SK-N-MC (cell line): ENCODE measurements at regions not wholly inside any gene's neighbourhood (a gene's known extent, or its start where the extent isn't known, plus 50 kb on each side); places are given as distances from the start of the nearest gene placed in this dataset.
"Not testable (repeated sequence)": the region's sequence is repeated elsewhere in the genome, so short reads cannot be mapped to it uniquely, and the experiment has no call there.

Source experiments
- DNase-seq: peaks from one replicate; pipeline ENCODE4 v3.0.0-alpha.2; 2011; ENCODE audit warnings: low read depth, low spot score
- H3K27ac ChIP-seq: fragments of 200-600 bp; sonication (generic); 2 replicates; pipeline ENCODE4 v1.5.1; 2016; ENCODE audit warnings: mixed run types
- H3K36me3 ChIP-seq: fragments of 200-600 bp; sonication (generic); 2 replicates; pipeline ENCODE4 v1.6.1; 2017; ENCODE audit warnings: antibody characterized with exemption, low read length, mixed read lengths; ENCODE audit not compliant: insufficient read depth
- H3K4me3 ChIP-seq: fragments of 200-600 bp; sonication (generic); 2 replicates; pipeline ENCODE4 v1.5.1; 2016
- H3K9ac ChIP-seq: fragments of 200-600 bp; sonication (generic); 2 replicates; pipeline ENCODE4 v1.8.0; 2017; ENCODE audit warnings: mixed run types, mixed read lengths; ENCODE audit not compliant: insufficient read length
- H3K9me3 ChIP-seq: fragments of 200-600 bp; sonication (generic); 2 replicates; pipeline ENCODE4 v1.6.1; 2017; ENCODE audit warnings: low read depth, mild to moderate bottlenecking, antibody characterized with exemption, low read length, moderate library complexity, mixed read lengths
- EZH2 ChIP-seq: fragments of 200-600 bp; sonication (generic); IDR thresholded peaks from one replicate; pipeline ENCODE4 v1.6.1; 2017; ENCODE audit warnings: antibody characterized with exemption
- FOXP2 ChIP-seq: optimal IDR thresholded peaks from 2 replicates; pipeline ENCODE3; 2011; ENCODE audit warnings: mild to moderate bottlenecking, moderate library complexity; ENCODE audit not compliant: insufficient read depth; ENCODE audit errors: extremely low read length, control extremely low read depth
- POLR2AphosphoS5 ChIP-seq: IDR thresholded peaks from 2 replicates; pipeline ENCODE4 v1.6.1; 2012; ENCODE audit warnings: mild to moderate bottlenecking, low read depth, low read length, borderline replicate concordance

DNA sequence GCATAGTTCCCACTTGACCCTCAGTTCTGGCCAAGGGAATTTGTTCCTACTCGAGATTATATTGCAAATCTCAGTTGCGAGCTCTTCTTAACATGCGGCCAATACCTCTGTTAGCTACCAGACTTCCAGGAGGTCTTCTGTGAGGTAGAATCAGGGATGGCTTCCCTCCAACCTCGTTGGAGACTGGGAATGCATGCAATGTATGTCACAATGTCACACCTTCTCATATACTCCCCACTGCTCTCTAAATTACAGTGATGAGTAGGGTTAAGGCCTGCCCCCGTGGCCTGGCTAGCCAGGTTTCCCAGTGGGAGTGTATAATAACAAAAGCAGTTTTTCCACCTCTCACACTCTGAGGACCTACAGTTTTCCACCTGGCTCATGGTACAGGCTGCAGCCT, 1962.5 kb downstream of the ARAP2 start:
- DNase-seq: no peak
- no peak for TF ChIP-seq FOXP2
- no peak for TF ChIP-seq POLR2AphosphoS5
- TF ChIP-seq EZH2: no peak
- no peak overlapping the region for H3K4me3 ChIP-seq
- H3K27ac ChIP-seq: no peak overlapping the region
- H3K36me3 ChIP-seq: no peaks in the 10 kb centered on the region
- no peaks in the 10 kb centered on the region for H3K9me3 ChIP-seq
- H3K9ac ChIP-seq: no peak overlapping the region

DNA sequence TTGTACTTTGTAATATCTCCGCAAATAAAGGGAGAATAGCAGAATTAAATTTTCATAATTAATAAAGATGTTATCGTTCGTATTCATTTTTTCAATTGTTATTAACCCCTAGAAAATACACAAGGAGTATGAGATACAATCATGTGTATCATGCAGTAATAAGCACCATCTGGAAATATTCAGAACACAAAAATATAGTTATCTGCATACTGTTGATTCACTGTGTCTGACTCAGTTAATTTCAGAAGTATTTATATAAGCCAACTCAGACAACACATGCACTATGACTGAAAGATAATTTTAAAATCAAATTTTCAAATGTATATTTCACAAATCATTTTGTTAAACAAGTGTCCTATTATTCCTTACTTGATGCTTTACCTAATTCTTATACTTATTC, 1954.8 kb downstream of the ARAP2 start:
- TF ChIP-seq POLR2AphosphoS5: no peak
- no peak for TF ChIP-seq FOXP2
- TF ChIP-seq EZH2: no peak
- H3K27ac ChIP-seq: no peak overlapping the region
- H3K4me3 ChIP-seq: no peak overlapping the region
- no peak overlapping the region for H3K9ac ChIP-seq
- H3K36me3 ChIP-seq: no peaks in the 10 kb centered on the region
- H3K9me3 ChIP-seq: no peaks in the 10 kb centered on the region
- no peak for DNase-seq

DNA sequence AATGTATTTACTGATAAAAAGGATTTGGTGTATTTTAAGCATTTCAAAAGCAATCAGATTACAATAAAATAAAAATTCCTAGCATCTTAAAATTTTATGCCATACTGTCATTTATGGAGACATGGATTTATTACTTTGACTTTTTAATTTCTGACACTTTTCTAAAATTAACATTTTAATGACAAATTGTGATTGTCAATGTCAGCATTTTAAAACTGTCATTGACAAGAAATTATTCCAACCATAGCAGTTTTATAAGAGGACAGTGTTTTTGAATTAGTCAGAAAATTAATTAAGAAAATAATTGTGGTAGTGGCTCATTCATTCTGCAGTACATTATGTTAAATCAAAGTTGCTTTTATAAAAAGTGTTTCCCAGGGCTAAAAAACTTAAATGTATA, 1954.4 kb downstream of the ARAP2 start:
- H3K9ac ChIP-seq: no peak overlapping the region
- H3K9me3 ChIP-seq: no peaks in the 10 kb centered on the region
- H3K4me3 ChIP-seq: no peak overlapping the region
- no peaks in the 10 kb centered on the region for H3K36me3 ChIP-seq
- no peak overlapping the region for H3K27ac ChIP-seq
- TF ChIP-seq FOXP2: no peak
- TF ChIP-seq EZH2: no peak
- no peak for TF ChIP-seq POLR2AphosphoS5
- DNase-seq: no peak

DNA sequence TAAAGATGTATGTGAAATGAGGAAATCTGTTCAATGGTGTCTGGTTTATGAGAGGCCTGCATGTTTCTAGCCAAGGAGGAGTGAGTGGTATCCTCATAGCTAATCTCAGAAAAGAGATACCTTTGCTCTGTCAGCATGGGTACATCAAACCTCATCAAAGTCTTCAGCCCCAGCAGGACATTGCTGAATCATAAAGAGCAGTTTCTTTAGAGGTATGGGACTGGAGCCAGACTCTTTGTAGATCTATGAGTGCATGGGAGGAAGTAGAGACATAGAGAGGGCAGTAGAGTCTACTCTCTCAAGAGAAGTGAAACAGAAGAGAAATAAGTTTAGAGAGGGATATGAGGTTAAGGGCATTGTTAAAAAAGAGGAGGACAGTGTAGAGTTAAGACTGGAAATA, 1950.9 kb downstream of the ARAP2 start:
- H3K4me3 ChIP-seq: no peak overlapping the region
- H3K9ac ChIP-seq: no peak overlapping the region

DNA sequence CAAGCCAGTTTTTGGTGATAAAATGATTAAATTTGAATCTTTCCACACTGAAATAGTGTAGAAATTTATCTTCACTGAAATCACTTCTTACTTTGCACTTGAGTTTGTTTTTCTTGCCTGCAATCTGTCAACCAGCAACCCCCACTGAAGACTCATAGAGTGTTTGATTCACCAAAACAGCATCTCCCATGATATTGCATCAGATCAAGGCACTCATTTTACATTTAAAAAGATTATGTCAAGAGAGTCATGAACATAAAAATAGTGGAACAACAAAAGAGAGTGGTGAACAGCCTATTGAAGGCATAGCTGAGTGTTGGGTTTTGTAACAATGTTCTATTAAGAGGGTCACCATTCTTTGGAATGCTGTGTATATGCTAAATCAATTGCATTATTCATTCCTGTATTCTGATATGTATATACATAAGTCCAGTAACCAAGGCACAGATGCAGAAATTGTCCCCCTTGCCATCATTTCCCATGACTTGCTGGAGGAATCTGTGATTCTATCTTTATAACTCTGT, 1934.9 kb downstream of the ARAP2 start:
- no peak for DNase-seq
- no peaks in the 10 kb centered on the region for H3K36me3 ChIP-seq

More for the DNA sequence above, 1950.9 kb downstream of the ARAP2 start:
- no peaks in the 10 kb centered on the region for H3K9me3 ChIP-seq
- TF ChIP-seq FOXP2 (no peak), POLR2AphosphoS5 (no peak), EZH2 (no peak)
- DNase-seq: no peak
- no peaks in the 10 kb centered on the region for H3K36me3 ChIP-seq
- no peak overlapping the region for H3K27ac ChIP-seq

DNA sequence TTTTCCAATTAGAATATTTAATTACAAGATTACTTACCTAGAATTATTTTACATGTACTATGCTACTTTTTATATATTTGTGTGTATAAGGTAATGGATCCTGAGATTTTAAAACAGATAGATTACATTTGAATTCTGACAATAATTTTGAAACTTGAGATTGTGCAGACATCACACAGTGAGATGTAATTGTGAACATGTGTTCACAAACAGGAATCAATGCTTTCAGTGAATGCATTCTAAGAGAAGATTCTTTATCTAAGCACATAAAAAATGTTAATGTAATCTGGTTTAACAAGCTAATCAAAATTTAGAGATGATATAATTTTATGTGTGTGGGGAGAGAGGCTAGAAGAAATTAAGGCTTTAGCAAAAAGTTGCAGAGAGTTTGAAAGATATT, 1925.5 kb downstream of the ARAP2 start:
- no peak overlapping the region for H3K27ac ChIP-seq
- no peak overlapping the region for H3K9ac ChIP-seq
- H3K9me3 ChIP-seq: no peaks in the 10 kb centered on the region
- TF ChIP-seq FOXP2: no peak
- no peak for TF ChIP-seq POLR2AphosphoS5
- TF ChIP-seq EZH2: no peak
- DNase-seq: no peak
- no peak overlapping the region for H3K4me3 ChIP-seq
- H3K36me3 ChIP-seq: no peaks in the 10 kb centered on the region

More for the DNA sequence above, 1934.9 kb downstream of the ARAP2 start:
- Histone ChIP-seq H3K9ac (no peak overlapping the region), H3K27ac (no peak overlapping the region), H3K9me3 (no peaks in the 10 kb centered on the region), H3K4me3 (no peak overlapping the region)
- TF ChIP-seq POLR2AphosphoS5 (no peak), EZH2 (no peak), FOXP2 (no peak)

DNA sequence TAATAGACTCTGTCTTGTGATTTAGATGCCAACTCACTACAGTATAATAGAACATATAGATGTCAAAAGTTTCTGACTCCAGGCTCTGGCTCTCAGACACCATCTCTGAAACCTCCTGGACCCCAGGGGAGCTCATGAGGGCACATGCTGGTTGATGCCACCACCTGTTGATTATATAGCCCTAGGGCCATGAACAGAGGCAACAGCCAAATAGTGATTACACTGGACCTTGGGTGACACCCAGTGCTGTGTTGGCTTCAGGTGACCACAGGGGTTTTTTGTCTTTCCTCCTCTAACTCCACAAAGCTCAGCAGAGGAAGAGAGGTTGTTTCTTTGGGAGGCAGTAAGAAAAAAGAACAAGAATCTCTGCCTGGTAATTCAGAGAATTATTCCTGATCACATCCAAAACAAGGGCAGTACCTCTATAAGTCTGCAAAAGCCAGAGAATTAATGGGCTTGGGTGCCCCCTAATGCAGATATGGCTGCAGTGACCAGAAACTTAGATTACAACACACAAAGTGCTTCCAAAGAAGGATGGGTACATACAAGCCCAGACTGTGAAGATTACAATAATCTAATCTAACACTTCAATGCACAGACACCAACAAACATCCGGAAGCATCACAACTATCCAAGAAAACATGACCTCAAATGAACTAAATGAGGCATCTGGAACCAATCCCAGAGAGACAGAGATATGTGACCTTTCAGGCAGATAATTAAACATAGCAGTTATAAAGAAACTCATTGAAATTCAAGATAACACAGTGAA, 1920.6 kb downstream of the ARAP2 start:
- TF ChIP-seq POLR2AphosphoS5: no peak
- TF ChIP-seq EZH2: no peak
- no peak for TF ChIP-seq FOXP2
- no peak overlapping the region for H3K4me3 ChIP-seq

DNA sequence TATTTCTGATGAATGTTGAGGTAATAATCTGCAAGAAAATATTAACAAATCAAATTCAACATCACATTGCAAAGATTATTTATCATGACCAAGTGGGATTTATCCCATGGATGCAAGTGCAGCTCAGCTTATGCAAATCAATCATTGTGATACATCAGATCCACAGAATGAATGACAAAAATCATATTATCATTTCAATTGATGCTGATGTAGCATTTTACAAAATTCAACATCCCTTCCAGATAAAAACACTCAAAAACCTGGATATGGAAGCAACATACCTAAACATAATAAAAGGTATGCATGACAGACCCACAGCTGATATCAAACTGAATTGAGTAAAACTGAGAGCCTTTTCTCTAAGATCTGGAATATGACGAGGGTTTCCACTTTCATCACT, 1915.4 kb downstream of the ARAP2 start:
- Histone ChIP-seq H3K9me3 (no peaks in the 10 kb centered on the region), H3K9ac (no peak overlapping the region), H3K27ac (no peak overlapping the region), H3K4me3 (no peak overlapping the region), H3K36me3 (no peaks in the 10 kb centered on the region)
- no peak for DNase-seq
- no peak for TF ChIP-seq FOXP2
- no peak for TF ChIP-seq POLR2AphosphoS5
- no peak for TF ChIP-seq EZH2

More for the DNA sequence above, 1920.6 kb downstream of the ARAP2 start:
- no peak for DNase-seq
- H3K9ac ChIP-seq: no peak overlapping the region
- H3K9me3 ChIP-seq: no peaks in the 10 kb centered on the region
- no peaks in the 10 kb centered on the region for H3K36me3 ChIP-seq
- no peak overlapping the region for H3K27ac ChIP-seq

DNA sequence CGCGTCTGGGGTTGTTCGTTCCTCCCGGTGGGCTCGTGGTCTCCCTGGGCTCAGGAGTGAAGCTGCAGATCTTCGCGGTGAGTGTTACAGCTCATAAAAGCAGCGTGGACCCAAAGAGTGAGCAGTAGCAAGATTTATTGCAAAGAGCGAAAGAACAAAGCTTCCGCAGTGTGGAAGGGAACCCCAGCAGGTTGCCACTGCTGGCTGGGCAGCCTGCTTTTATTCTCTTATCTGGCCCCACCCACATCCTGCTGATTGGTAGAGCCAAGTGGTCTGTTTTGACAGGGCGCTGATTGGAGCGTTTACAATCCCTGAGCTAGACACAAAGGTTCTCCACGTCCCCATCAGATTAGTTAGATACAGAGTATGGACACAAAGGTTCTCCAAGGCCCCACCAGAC, 1909.2 kb downstream of the ARAP2 start:
- not testable (repeated sequence) for H3K9me3 ChIP-seq

DNA sequence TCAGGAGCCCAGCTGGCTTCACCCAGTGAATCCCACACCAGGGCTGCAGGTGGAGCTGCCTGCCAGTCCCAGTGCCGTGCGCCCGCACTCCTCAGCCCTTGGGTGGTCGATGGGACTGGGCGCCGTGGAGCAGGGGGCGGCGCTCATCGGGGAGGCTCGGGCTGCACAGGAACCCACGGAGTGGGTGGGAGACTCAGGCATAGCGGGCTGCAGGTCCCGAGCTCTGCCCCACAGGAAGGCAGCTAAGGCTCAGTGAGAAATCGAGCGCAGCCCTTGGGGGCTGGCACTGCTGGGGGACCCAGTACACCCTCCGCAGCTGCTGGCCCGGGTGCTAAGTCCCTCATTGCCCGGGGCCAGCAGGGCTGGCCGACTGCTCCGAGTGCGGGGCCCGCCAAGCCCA, 1908.8 kb downstream of the ARAP2 start:
- not testable (repeated sequence) for H3K9ac ChIP-seq, H3K36me3 ChIP-seq, H3K27ac ChIP-seq, DNase-seq, H3K4me3 ChIP-seq, H3K9me3 ChIP-seq

More for the DNA sequence above, 1909.2 kb downstream of the ARAP2 start:
- not testable (repeated sequence) for DNase-seq, H3K9ac ChIP-seq, H3K36me3 ChIP-seq, H3K4me3 ChIP-seq, H3K27ac ChIP-seq
